ENCODE measurements at regions not wholly inside any gene's neighbourhood (a gene's known extent, or its start where the extent isn't known, plus 50 kb on each side); places are given as distances from the start of the nearest gene placed in this dataset.

GRCh38 chr2:225270861-225271260 lies 128.6 kb upstream of the NYAP2 start:
- Mint-ChIP-seq H3K4me1 (ENCODE audit: low read depth) (no peaks in the 10 kb centered on the region), H3K36me3 (ENCODE audit: low read depth) (no peaks in the 10 kb centered on the region), H3K9me3 (no peaks in the 10 kb centered on the region), H3K4me3 (no peak overlapping the region), H3K27me3 (no peaks in the 10 kb centered on the region), H3K27ac (no peak overlapping the region)
- H3K27me3 ChIP-seq (ENCODE audit: control insufficient read depth in 1 of 2, insufficient read depth in 2 of 2, low read length in 2 of 2), result no peaks in the 10 kb centered on the region
- H3K4me1 ChIP-seq (ENCODE audit: insufficient read depth, low read length), result no peaks in the 10 kb centered on the region
- POLR2A ChIA-PET, result no interaction called here
- H3K9me3 ChIP-seq (ENCODE audit: control insufficient read depth in 1 of 2, insufficient read depth in 1 of 2, low read length in 2 of 2), result peaks cover 0 to 8% of the 10 kb centered on the region in 2 experiments
- no peaks in the 10 kb centered on the region for H3K36me3 ChIP-seq (ENCODE audit: insufficient read depth, low read length)
- H3K4me3 ChIP-seq (ENCODE audit: low read length), result no peak overlapping the region
- CTCF ChIA-PET, result no interaction called here
- H3K27ac ChIP-seq (ENCODE audit: low read depth in 1 of 2, low read length in 2 of 2), result no peak overlapping the region
- no peak for TF ChIP-seq CTCF (IDR thresholded peaks at IDR 0.05)
- peak in 5 of 14 experiments; percentile 3 to 58 (median 27) for DNase-seq
- intact Hi-C loops (cut with DNase I, micrococcal nuclease), result no loop called here
- ATAC-seq (ENCODE audit: poor library complexity), result peak; percentile 32

GRCh38 chr2:225270053-225270452 lies 129.5 kb upstream of the NYAP2 start:
- H3K4me1 ChIP-seq (ENCODE audit: insufficient read depth, low read length), result no peaks in the 10 kb centered on the region
- no peak overlapping the region for H3K27ac ChIP-seq (ENCODE audit: low read depth in 1 of 2, low read length in 2 of 2)
- Mint-ChIP-seq H3K9me3 (no peaks in the 10 kb centered on the region), H3K36me3 (ENCODE audit: low read depth) (no peaks in the 10 kb centered on the region), H3K27ac (no peak overlapping the region), H3K27me3 (no peaks in the 10 kb centered on the region), H3K4me1 (ENCODE audit: low read depth) (no peaks in the 10 kb centered on the region), H3K4me3 (no peak overlapping the region)
- H3K4me3 ChIP-seq (ENCODE audit: low read length), result no peak overlapping the region
- H3K27me3 ChIP-seq (ENCODE audit: control insufficient read depth in 1 of 2, insufficient read depth in 2 of 2, low read length in 2 of 2), result no peaks in the 10 kb centered on the region
- ATAC-seq (ENCODE audit: poor library complexity) (no peak), DNase-seq (no peak)
- CTCF ChIA-PET, result no interaction called here
- no peaks in the 10 kb centered on the region for H3K36me3 ChIP-seq (ENCODE audit: insufficient read depth, low read length)
- peaks cover 0 to 3% of the 10 kb centered on the region in 2 experiments for H3K9me3 ChIP-seq (ENCODE audit: control insufficient read depth in 1 of 2, insufficient read depth in 1 of 2, low read length in 2 of 2)
- TF ChIP-seq CTCF (IDR thresholded peaks at IDR 0.05), result no peak
- POLR2A ChIA-PET, result no interaction called here
- intact Hi-C loops (cut with DNase I, micrococcal nuclease), result no loop called here

GRCh38 chr2:225254363-225254762 lies 145.1 kb upstream of the NYAP2 start:
- Histone ChIP-seq H3K4me3 (ENCODE audit: low read length) (no peak overlapping the region), H3K27me3 (ENCODE audit: control insufficient read depth in 1 of 2, insufficient read depth in 2 of 2, low read length in 2 of 2) (no peaks in the 10 kb centered on the region), H3K27ac (ENCODE audit: low read depth in 1 of 2, low read length in 2 of 2) (no peak overlapping the region), H3K4me1 (ENCODE audit: insufficient read depth, low read length) (no peaks in the 10 kb centered on the region), H3K9me3 (ENCODE audit: control insufficient read depth in 1 of 2, insufficient read depth in 1 of 2, low read length in 2 of 2) (no peaks in the 10 kb centered on the region), H3K36me3 (ENCODE audit: insufficient read depth, low read length) (no peaks in the 10 kb centered on the region)
- H3K4me3 Mint-ChIP-seq, result no peak overlapping the region
- ATAC-seq (ENCODE audit: poor library complexity) (no peak), DNase-seq (no peak)
- H3K27me3 Mint-ChIP-seq, result peaks cover 4% of the 10 kb centered on the region
- no peaks in the 10 kb centered on the region for H3K36me3 Mint-ChIP-seq (ENCODE audit: low read depth)
- intact Hi-C loops (cut with DNase I, micrococcal nuclease), result no loop called here
- ChIA-PET POLR2A (no interaction called here), CTCF (no interaction called here)
- H3K27ac Mint-ChIP-seq, result no peak overlapping the region
- H3K4me1 Mint-ChIP-seq (ENCODE audit: low read depth), result no peaks in the 10 kb centered on the region
- no peaks in the 10 kb centered on the region for H3K9me3 Mint-ChIP-seq
- no peak for TF ChIP-seq CTCF (IDR thresholded peaks at IDR 0.05)
